Glutamatergic neuron (in vitro differentiated cells): ENCODE measurements at regions not wholly inside any gene's neighbourhood (a gene's known extent, or its start where the extent isn't known, plus 50 kb on each side); places are given as distances from the start of the nearest gene placed in this dataset.

ENCODE experiments used
- DNase-seq: peaks from one replicate; pipeline ENCODE4 v3.0.0; 2022
- H3K27ac Mint-ChIP-seq: one replicate; pipeline ENCODE4 v1.8.0; 2020; ENCODE audit warnings: mild to moderate bottlenecking, mixed read lengths, inconsistent platforms; ENCODE audit not compliant: unreplicated experiment
- H3K27me3 Mint-ChIP-seq: one replicate; pipeline ENCODE4 v1.8.0; 2020; ENCODE audit warnings: mild to moderate bottlenecking, moderate library complexity, mixed read lengths, inconsistent platforms; ENCODE audit not compliant: unreplicated experiment
- H3K36me3 Mint-ChIP-seq: one replicate; pipeline ENCODE4 v1.8.0; 2020; ENCODE audit warnings: mild to moderate bottlenecking, mixed read lengths, inconsistent platforms; ENCODE audit not compliant: unreplicated experiment
- H3K4me1 Mint-ChIP-seq: one replicate; pipeline ENCODE4 v1.8.0; 2020; ENCODE audit warnings: mild to moderate bottlenecking, low read depth, mixed read lengths, inconsistent platforms; ENCODE audit not compliant: unreplicated experiment
- H3K4me3 Mint-ChIP-seq: one replicate; pipeline ENCODE4 v1.8.0; 2020; ENCODE audit warnings: mild to moderate bottlenecking, mixed read lengths, inconsistent platforms; ENCODE audit not compliant: unreplicated experiment
- H3K9me3 Mint-ChIP-seq: one replicate; pipeline ENCODE4 v1.8.0; 2020; ENCODE audit warnings: mild to moderate bottlenecking, moderate library complexity, mixed read lengths, inconsistent platforms; ENCODE audit not compliant: unreplicated experiment
- TF ChIP-seq, protein P1 (sequence below): fragments of 200-600 bp; sonication (generic); IDR thresholded peaks from one replicate; pipeline ENCODE4 v1.5.0; 2021; ENCODE audit not compliant: partially characterized antibody, unreplicated experiment

DNA sequence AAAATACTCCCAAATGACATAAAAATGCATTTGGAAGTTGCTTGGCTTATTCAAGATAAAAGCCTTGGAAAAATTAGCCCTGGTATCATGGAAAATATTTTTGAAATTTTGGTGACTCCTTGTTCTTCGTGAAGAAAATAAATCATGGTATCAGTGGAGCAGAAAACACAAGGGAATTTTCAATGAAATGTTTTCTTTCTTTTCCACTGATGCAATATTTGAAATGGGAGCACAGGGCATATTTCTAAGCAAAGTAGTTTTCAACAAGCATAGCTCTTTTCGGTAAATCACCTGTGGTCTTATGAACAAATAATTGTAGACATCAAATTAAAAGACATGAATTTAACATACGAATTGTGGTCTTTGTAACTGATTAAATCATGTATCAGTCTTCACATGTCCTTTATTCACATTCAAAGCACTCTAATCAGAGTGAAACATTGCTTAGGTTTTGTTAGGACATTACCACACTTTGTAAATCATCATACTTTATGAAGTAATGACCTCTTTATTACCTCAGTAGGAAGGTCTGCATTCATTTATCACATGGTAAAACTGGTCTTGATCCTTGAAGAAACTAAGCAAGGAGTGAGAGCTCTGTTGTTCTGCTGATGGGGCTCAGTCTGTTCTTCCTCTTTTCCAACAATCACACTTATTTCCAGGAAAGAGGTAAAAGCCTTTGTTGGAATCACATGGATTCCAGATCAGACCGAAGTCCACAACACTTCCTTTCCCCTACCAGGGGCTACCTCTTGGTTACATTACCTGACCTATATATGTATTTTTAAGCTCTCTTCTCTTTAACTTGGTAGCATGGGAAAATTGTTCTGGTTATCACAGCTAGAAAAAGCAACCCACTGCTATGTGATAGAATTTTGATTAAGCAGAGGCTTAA is 413.5 kb upstream of the THBS1 start:
- Mint-ChIP-seq H3K4me3 (no peak overlapping the region), H3K27me3 (no peaks in the 10 kb centered on the region), H3K36me3 (no peaks in the 10 kb centered on the region), H3K4me1 (peaks cover 1% of the 10 kb centered on the region), H3K27ac (no peak overlapping the region), H3K9me3 (peaks cover 2% of the 10 kb centered on the region)
- DNase-seq = no peak
- TF ChIP-seq, protein P1, sequence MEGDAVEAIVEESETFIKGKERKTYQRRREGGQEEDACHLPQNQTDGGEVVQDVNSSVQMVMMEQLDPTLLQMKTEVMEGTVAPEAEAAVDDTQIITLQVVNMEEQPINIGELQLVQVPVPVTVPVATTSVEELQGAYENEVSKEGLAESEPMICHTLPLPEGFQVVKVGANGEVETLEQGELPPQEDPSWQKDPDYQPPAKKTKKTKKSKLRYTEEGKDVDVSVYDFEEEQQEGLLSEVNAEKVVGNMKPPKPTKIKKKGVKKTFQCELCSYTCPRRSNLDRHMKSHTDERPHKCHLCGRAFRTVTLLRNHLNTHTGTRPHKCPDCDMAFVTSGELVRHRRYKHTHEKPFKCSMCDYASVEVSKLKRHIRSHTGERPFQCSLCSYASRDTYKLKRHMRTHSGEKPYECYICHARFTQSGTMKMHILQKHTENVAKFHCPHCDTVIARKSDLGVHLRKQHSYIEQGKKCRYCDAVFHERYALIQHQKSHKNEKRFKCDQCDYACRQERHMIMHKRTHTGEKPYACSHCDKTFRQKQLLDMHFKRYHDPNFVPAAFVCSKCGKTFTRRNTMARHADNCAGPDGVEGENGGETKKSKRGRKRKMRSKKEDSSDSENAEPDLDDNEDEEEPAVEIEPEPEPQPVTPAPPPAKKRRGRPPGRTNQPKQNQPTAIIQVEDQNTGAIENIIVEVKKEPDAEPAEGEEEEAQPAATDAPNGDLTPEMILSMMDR = no peak

DNA sequence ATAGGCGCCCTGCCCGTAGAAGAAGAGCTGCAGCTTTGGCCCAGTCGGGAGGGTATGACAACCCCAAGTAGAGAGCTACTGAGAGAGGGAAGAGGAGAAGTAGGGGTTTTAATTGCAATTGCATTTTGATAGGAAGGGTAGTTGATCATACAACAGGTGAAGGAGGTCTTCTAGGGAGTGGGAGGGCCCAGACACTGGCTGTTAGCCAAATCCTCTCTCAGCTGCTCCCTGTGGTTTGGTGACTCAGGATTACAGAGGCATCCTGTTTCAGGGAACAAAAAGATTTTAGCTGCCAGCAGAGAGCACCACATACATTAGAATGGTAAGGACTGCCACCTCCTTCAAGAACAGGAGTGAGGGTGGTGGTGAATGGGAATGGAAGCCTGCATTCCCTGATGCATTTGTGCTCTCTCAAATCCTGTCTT is 408.9 kb upstream of the THBS1 start:
- no peak overlapping the region for H3K4me3 Mint-ChIP-seq
- TF ChIP-seq, protein P1 = no peak
- DNase-seq = no peak
- H3K27me3 Mint-ChIP-seq = no peaks in the 10 kb centered on the region
- peaks cover 1% of the 10 kb centered on the region for H3K4me1 Mint-ChIP-seq
- H3K9me3 Mint-ChIP-seq = no peaks in the 10 kb centered on the region
- no peak overlapping the region for H3K27ac Mint-ChIP-seq
- no peaks in the 10 kb centered on the region for H3K36me3 Mint-ChIP-seq

DNA sequence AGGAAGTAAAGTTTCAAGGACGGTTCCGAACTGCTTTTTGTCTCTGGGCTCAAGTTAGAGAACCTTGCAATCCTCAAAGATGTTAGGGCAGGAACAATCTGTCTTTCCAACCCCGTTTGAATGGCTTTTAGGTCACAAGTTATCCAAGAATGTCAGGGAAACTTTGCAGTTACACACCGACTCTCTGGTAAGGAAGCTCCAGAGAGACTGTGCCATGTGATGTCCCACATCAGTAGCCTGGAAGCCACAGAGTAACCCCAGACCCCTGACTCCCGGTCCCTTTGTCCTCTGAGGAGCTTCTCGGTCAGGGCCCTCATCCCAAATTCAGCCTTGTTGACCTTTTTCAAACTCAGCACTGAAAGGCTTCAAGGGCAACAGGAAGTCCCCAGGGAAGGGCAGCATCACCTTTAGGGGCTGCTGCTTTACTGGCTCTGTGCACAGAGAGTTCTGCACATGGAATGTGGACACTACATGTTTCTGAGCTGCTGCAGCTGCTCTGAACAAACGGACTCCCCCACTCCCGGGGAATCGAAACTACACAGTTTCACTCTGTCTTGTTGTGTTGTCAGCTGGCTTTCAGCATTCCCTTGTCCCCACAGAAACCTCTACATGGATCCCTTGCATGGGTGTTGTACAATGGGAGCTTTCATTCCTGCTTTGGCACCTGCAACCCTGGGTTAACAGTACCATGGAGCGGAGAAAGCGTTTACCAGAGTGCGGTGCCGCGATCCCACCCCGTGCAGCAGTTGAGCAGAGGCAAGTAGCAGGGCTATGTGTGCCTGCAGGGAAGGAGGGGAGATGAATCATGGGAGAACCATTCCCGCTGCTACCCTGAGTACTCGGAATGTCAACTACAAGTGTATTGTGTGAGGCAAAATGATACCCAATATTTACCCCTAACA is 408.2 kb upstream of the THBS1 start:
- H3K27ac Mint-ChIP-seq = no peak overlapping the region
- no peaks in the 10 kb centered on the region for H3K9me3 Mint-ChIP-seq
- TF ChIP-seq, protein P1 = no peak
- peaks cover 1% of the 10 kb centered on the region for H3K4me1 Mint-ChIP-seq
- no peak overlapping the region for H3K4me3 Mint-ChIP-seq
- no peaks in the 10 kb centered on the region for H3K36me3 Mint-ChIP-seq
- DNase-seq = no peak
- H3K27me3 Mint-ChIP-seq = no peaks in the 10 kb centered on the region

DNA sequence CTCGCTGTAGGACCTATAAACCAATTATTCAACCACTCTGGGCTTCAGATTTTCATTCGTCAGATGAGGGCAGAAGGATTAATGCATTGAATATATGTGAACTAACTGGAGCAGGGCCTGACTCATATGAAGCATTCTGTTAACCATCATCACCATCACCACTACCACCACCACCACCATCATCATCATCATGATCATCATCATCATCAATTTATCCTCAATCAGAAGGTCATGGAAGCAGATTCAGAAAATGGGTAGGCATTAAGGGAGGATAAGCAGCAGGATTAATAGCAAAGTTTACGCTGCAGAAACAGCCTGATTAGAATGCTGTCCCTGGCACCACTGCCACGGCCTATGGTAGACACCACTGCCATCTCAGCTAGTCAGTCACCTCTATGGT is 407.5 kb upstream of the THBS1 start:
- Mint-ChIP-seq H3K27ac (no peak overlapping the region), H3K4me1 (peaks cover 1% of the 10 kb centered on the region), H3K9me3 (no peaks in the 10 kb centered on the region), H3K36me3 (no peaks in the 10 kb centered on the region), H3K27me3 (no peaks in the 10 kb centered on the region), H3K4me3 (no peak overlapping the region)
- TF ChIP-seq, protein P1 = no peak
- DNase-seq = no peak

DNA sequence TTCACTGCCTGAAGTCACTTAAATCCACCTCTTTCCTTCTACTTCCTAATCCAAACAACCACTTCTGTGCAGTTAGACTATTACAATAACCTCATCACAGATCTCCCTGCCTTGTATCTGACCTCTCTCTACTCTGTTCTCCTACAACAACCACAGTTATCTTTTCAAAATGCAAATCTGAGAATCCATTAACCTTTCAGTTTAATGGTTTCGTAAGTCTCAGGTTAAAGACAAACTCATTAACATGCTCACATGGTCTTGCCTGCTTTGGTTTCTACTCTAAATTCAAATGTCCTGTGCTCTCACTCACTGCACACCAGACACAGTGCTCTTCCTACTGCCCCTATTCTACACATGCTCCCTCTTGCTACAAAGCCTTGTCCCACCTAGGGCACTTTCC is 406.5 kb upstream of the THBS1 start:
- Mint-ChIP-seq H3K4me1 (peaks cover 1% of the 10 kb centered on the region), H3K27me3 (no peaks in the 10 kb centered on the region), H3K9me3 (no peaks in the 10 kb centered on the region), H3K27ac (no peak overlapping the region), H3K4me3 (no peak overlapping the region), H3K36me3 (no peaks in the 10 kb centered on the region)
- DNase-seq = no peak
- TF ChIP-seq, protein P1 = no peak
